ENCODE measurements at regions not wholly inside any gene's neighbourhood (a gene's known extent, or its start where the extent isn't known, plus 50 kb on each side); places are given as distances from the start of the nearest gene placed in this dataset.

- Histone ChIP-seq H3K36me3 (ENCODE audit: control insufficient read depth in 2 of 2, extremely low read depth in 1 of 2, insufficient read depth in 2 of 2, low read length in 2 of 2) (no peaks in the 10 kb centered on the region), H3K4me1 (ENCODE audit: control insufficient read depth, extremely low read depth, insufficient read depth, low read length) (no peaks in the 10 kb centered on the region), H3K79me2 (ENCODE audit: control insufficient read depth, insufficient read depth, low read length) (no peaks in the 10 kb centered on the region), H3K9me3 (ENCODE audit: control insufficient read depth, low read depth, low read length) (peaks cover 2% of the 10 kb centered on the region), H3K27me3 (ENCODE audit: control insufficient read depth, extremely low read depth, insufficient read depth, low read length) (no peaks in the 10 kb centered on the region), H3K4me3 (ENCODE audit: control insufficient read depth in 2 of 3, extremely low read depth in 1 of 3, insufficient read depth in 2 of 3, low read depth in 1 of 3, low read length in 3 of 3) (no peak overlapping the region), H3K27ac (ENCODE audit: control insufficient read depth, insufficient read depth, low read length) (no peak overlapping the region), H4K20me1 (ENCODE audit: control insufficient read depth, extremely low read depth, insufficient read depth, low read length) (no peaks in the 10 kb centered on the region), H3K4me2 (ENCODE audit: control insufficient read depth, extremely low read depth, insufficient read depth, low read depth, low read length) (no peak overlapping the region), H3K9me1 (ENCODE audit: control insufficient read depth, extremely low read depth, insufficient read depth, low read length) (no peaks in the 10 kb centered on the region), H3K9ac (ENCODE audit: control insufficient read depth, extremely low read depth, insufficient read depth, low read length) (no peak overlapping the region), H2AFZ (ENCODE audit: control insufficient read depth, low read length) (no peak overlapping the region)
- DNase-seq (ENCODE audit: low read depth, low spot score) (no peak), FAIRE-seq (no peak)
- dilution Hi-C loops (cut with MboI; ENCODE audit: extremely low pct_ligation_motif_present, low sequenced_read_pairs): no loop called here
- no peak for TF ChIP-seq EZH2 (IDR thresholded peaks at IDR 0.05; ENCODE audit: low read length)
- TF ChIP-seq, protein P1, sequence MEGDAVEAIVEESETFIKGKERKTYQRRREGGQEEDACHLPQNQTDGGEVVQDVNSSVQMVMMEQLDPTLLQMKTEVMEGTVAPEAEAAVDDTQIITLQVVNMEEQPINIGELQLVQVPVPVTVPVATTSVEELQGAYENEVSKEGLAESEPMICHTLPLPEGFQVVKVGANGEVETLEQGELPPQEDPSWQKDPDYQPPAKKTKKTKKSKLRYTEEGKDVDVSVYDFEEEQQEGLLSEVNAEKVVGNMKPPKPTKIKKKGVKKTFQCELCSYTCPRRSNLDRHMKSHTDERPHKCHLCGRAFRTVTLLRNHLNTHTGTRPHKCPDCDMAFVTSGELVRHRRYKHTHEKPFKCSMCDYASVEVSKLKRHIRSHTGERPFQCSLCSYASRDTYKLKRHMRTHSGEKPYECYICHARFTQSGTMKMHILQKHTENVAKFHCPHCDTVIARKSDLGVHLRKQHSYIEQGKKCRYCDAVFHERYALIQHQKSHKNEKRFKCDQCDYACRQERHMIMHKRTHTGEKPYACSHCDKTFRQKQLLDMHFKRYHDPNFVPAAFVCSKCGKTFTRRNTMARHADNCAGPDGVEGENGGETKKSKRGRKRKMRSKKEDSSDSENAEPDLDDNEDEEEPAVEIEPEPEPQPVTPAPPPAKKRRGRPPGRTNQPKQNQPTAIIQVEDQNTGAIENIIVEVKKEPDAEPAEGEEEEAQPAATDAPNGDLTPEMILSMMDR (optimal IDR thresholded peaks at IDR 0.05 in 1 of 3, IDR thresholded peaks at IDR 0.05 in 1 of 3, conservative IDR thresholded peaks at IDR 0.05 in 1 of 3; ENCODE audit: extremely low read depth in 1 of 3, insufficient read depth in 2 of 3, low read length in 3 of 3): no peak
Measured at GRCh38 chr10:93160140-93160539, 86.4 kb downstream of the CYP26A1 start.

DNA sequence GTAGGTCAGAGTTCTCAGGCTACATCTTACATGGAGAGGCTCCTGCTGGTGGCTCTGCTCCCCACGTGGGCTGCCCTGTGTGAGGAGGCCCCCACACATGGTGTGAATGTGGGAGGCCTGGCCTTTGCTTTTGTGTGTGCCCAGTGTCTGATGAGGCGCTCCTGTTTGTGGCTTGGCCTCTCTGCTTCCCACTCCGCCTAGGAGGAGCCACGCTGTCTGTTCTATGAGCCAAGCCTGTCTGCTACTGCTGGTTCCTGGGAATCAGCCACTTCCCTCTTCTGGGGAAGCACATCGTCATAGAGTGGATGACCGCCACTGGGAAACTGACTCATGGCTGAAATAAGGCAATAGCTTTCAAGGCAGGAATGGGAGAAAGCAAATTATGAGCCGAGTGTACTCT lies 87.1 kb downstream of the CYP26A1 start:
- FAIRE-seq (no peak), DNase-seq (ENCODE audit: low read depth, low spot score) (no peak)
- Histone ChIP-seq H3K9ac (ENCODE audit: control insufficient read depth, extremely low read depth, insufficient read depth, low read length) (no peak overlapping the region), H3K27me3 (ENCODE audit: control insufficient read depth, extremely low read depth, insufficient read depth, low read length) (no peaks in the 10 kb centered on the region), H3K79me2 (ENCODE audit: control insufficient read depth, insufficient read depth, low read length) (no peaks in the 10 kb centered on the region), H3K4me1 (ENCODE audit: control insufficient read depth, extremely low read depth, insufficient read depth, low read length) (no peaks in the 10 kb centered on the region), H3K36me3 (ENCODE audit: control insufficient read depth in 2 of 2, extremely low read depth in 1 of 2, insufficient read depth in 2 of 2, low read length in 2 of 2) (no peaks in the 10 kb centered on the region), H3K9me1 (ENCODE audit: control insufficient read depth, extremely low read depth, insufficient read depth, low read length) (no peaks in the 10 kb centered on the region), H4K20me1 (ENCODE audit: control insufficient read depth, extremely low read depth, insufficient read depth, low read length) (no peaks in the 10 kb centered on the region), H3K4me2 (ENCODE audit: control insufficient read depth, extremely low read depth, insufficient read depth, low read depth, low read length) (no peak overlapping the region), H3K9me3 (ENCODE audit: control insufficient read depth, low read depth, low read length) (peaks cover 2% of the 10 kb centered on the region), H3K27ac (ENCODE audit: control insufficient read depth, insufficient read depth, low read length) (no peak overlapping the region), H2AFZ (ENCODE audit: control insufficient read depth, low read length) (no peak overlapping the region), H3K4me3 (ENCODE audit: control insufficient read depth in 2 of 3, extremely low read depth in 1 of 3, insufficient read depth in 2 of 3, low read depth in 1 of 3, low read length in 3 of 3) (no peak overlapping the region)
- dilution Hi-C loops (cut with MboI; ENCODE audit: extremely low pct_ligation_motif_present, low sequenced_read_pairs): no loop called here
- TF ChIP-seq EZH2 (IDR thresholded peaks at IDR 0.05; ENCODE audit: low read length): no peak
- TF ChIP-seq, protein P1 (optimal IDR thresholded peaks at IDR 0.05 in 1 of 3, IDR thresholded peaks at IDR 0.05 in 1 of 3, conservative IDR thresholded peaks at IDR 0.05 in 1 of 3; ENCODE audit: extremely low read depth in 1 of 3, insufficient read depth in 2 of 3, low read length in 3 of 3): no peak

All from keratinocyte (primary cell).